ENCODE measurements at regions not wholly inside any gene's neighbourhood (a gene's known extent, or its start where the extent isn't known, plus 50 kb on each side); places are given as distances from the start of the nearest gene placed in this dataset.
"Not testable (repeated sequence)": the region's sequence is repeated elsewhere in the genome, so short reads cannot be mapped to it uniquely, and the experiment has no call there.

GRCh38 chr1:212495766-212496494, 63.2 kb downstream of the NENF start:
- DNase-seq: no peak

GRCh38 chr1:212496682-212497081, 64.0 kb downstream of the NENF start:
- DNase-seq: no peak

DNA sequence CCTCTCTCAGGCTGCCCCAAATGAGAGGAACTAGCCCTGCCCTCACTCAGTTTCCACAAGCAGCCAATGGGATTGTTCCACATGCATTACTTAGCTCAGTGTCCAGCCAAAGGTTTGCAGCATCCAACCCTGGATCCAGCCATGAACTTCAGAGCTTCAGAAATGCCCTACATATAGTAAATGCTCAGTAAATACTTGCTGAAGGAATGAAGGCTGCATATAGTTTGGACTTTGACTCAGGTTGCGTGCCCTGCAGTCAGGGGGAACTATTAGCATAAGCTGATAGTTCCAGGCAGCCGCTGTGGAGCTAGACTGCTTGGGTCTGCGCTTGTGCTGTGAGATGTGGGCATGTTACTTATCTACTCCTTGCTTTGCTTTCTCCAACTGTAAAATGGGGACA, 64.8 kb downstream of the NENF start:
- no peak for DNase-seq

DNA sequence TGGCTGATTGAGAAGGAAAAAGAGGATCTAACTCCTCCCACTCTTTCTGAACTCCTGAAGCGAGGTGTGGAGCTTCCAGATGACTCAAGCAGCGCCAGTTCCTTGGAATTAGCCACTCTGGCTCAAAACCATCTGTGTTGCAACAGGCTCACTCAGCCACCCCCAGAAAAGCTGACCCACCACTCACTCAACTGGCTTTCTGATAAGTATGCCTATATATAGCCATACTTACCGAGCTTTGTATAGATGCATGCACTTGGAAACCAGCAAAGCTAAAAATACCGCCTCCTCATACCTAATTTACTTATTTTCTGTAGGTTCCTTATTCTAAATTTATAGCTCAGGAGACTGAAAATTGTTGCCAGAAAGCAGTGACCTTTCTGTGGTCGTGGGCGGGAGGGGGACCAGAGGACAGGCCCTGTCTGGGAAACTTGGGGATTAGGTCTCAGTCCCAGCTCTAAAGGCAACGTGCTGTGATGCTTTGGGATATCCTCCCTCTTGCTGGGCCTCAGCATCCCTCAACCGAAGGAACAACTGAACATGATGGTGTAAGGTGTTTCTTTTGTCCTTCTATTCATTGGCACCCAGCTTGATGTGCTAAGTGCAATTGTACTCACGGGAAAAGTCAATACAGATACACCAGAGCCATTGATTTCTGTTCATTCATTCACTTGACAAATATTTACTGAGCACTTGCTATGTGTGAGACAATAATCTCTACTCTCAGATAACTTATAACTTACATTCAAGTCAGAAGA, 65.7 kb downstream of the NENF start:
- peak; percentile 75 for DNase-seq

GRCh38 chr1:212500351-212500750, 67.6 kb downstream of the NENF start:
- no peak for DNase-seq

DNA sequence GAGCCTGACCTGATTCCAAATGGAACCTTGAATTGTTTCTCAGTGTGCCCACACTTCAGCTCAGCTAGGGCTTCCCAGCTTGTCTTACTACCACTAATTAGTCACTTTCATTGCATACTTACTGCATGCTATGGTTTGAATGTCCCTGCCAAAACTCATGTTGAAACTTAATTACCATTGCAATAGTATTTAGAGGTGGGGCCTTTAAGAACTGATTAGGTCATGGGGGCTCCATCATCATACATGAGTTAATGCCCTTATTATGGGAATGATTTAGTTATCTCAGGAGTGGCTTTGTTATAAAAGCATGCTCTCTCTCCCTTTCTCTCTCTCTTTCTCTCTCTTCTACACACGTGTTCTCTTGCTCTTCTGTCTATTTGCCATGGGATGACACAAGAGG, 68.3 kb downstream of the NENF start:
- DNase-seq: no peak

- DNase-seq: no peak
Measured at GRCh38 chr1:212503714-212504113, 71.0 kb downstream of the NENF start.

DNA sequence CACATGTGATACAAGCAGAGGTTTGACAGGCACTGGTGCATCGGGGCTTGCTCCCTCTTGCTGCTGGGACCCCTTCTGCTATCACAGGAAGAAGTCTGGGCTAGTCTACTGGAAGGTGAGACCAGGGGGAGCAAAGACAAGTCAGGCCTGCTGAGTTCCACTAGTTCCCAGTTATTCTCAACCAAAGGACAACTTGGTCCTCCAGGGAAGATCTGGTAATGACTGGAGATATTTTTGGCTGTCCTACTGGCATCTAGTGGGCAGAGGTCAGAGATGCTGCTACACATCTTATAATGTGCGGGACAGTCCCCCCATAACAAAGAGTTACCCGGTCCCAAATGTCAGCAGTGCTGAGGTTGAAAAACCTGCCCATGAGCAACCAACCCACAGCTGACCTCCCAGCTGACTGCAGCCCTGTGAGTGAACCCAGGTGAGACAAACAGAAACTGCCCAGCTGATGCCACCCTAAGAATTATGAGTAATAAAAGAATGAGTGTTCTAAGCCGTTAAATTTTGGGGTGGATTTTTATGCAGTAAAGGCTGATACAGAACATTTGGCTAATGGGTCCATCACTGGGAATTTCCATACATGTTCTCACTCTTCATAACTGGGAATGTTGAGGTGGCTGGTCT, 71.6 kb downstream of the NENF start:
- DNase-seq: no peak

DNA sequence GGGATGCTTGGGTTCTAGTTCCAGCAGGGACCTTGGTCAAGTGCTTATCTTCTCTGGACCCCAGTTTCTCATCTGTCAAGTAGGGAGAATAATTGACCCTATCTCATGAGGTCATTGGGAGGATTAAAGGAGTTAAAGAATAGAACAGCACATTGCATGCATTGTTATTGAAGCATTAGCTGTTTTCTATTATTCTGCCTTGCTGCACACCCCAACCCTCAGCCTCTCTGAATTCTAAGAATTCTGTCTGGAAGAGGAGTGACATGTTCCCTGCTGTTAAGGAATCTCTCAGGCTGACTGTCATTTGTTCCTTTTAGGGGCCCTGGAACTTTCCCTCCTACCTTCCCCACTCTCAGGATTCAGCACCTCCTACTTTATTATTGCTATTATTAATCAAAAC, 73.9 kb downstream of the NENF start:
- no peak for DNase-seq

DNA sequence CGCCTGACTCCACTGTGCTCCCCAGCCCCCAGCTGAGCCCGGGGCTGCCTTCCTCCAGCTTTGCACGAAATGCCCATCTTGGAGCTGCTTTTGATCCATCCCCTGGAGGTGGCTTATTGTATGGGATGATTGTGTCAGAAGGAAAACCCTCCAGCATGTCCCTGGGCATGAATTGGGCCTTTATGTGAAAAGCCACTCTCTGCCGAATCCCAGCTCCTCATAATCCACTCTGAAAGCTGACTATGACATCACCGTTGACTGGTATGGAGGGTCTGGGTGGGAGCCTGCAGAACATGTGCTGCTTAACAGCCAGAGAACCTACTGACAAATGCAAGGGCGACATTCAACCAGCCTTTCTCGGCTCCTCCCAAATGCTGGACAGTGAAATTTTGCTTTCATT, 74.6 kb downstream of the NENF start:
- DNase-seq: no peak

- DNase-seq: no peak
Measured at GRCh38 chr1:212512816-212513559, 80.3 kb downstream of the NENF start.

DNA sequence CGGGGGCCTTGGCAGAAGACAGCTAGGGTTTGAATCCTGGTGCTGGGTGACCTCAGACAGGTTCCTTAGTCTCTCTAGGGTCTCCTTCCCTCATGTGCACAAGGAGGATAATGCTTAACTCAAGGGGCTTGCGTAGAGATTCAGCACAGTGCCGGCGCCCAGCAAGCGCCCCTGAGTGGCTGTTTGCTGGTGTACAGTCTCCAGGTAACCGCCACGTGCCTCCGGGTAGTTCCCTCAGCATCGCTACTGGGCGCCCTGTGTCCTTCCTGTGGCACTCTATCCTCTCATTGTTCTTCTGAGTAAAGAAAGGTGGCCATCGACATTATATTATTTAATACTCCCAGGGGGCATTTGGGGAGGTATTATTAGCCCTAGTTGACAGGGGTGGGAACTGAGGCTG, 80.9 kb downstream of the NENF start:
- no peak for DNase-seq

- DNase-seq: no peak
Measured at GRCh38 chr1:212514056-212514614, 81.4 kb downstream of the NENF start.

- no peak for DNase-seq
Measured at GRCh38 chr1:212514782-212515181, 82.1 kb downstream of the NENF start.

GRCh38 chr1:212515329-212515760, 82.6 kb downstream of the NENF start:
- no peak for DNase-seq

GRCh38 chr1:212516012-212516411, 83.3 kb downstream of the NENF start:
- not testable (repeated sequence) for DNase-seq

- DNase-seq: no peak
Measured at GRCh38 chr1:212518188-212519054, 85.7 kb downstream of the NENF start.

GRCh38 chr1:212519131-212519530, 86.4 kb downstream of the NENF start:
- DNase-seq: no peak

- DNase-seq: no peak
Measured at GRCh38 chr1:212520299-212520698, 87.6 kb downstream of the NENF start.

GRCh38 chr1:212520746-212521145, 87.8 kb upstream of the ATF3 start:
- DNase-seq: no peak

GRCh38 chr1:212525479-212526110, 83.0 kb upstream of the ATF3 start:
- DNase-seq: peak; percentile 54

All from MV-4-11 (cell line).